ENCODE measurements at regions not wholly inside any gene's neighbourhood (a gene's known extent, or its start where the extent isn't known, plus 50 kb on each side); places are given as distances from the start of the nearest gene placed in this dataset.

DNA sequence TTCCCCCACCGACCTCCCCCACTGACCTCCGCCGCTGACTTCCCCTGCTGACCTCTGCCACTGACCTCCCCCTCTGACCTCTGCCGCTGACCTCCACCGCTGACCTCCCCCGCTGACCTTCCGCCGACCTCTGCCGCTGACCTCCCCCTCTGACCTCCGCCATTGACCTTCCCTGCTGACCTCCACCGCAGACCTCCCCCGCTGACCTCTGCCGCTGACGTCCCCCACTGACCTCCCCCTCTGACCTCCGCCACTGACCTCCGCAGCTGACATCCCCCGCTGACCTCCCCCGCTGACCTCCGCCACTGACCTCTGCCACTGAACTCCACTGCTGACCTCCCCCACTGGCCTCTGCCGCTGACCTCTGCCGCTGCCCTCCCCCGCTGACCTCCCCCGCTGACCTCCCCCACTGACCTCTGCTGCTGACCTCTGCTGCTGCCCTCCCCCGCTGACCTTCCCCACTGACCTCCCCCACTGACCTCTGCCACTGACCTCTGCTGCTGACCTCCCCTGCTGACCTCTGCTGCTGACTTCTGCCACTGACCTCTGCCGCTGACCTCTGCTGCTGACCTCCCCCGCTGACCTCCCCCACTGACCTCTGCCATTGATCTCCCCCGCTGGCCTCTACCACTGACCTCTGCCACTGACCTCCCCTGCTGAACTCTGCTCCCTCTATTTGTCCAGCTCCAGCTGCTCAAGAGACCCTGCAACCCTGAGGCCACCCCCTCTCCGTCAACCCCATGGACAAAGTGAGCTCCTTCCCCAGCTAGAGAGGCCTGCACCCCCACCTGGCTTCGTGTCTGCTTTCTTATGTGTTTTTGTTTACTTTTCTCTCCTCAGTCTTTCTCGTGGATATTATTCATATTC is 91.4 kb upstream of the AFDN start (continued):
- TF ChIP-seq ZNF253 (CRISPR knock-in tag; IDR thresholded peaks at IDR 0.05; ENCODE audit: borderline replicate concordance) = no peak
- TF ChIP-seq, protein P1, sequence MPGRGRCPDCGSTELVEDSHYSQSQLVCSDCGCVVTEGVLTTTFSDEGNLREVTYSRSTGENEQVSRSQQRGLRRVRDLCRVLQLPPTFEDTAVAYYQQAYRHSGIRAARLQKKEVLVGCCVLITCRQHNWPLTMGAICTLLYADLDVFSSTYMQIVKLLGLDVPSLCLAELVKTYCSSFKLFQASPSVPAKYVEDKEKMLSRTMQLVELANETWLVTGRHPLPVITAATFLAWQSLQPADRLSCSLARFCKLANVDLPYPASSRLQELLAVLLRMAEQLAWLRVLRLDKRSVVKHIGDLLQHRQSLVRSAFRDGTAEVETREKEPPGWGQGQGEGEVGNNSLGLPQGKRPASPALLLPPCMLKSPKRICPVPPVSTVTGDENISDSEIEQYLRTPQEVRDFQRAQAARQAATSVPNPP (CRISPR knock-in tag; IDR thresholded peaks at IDR 0.05) = no peak
- no peak for TF ChIP-seq ZC3H13 (CRISPR knock-in tag; IDR thresholded peaks at IDR 0.05)
- no peak for TF ChIP-seq ZNF354B (CRISPR knock-in tag; IDR thresholded peaks at IDR 0.05)
- TF ChIP-seq, protein P2, sequence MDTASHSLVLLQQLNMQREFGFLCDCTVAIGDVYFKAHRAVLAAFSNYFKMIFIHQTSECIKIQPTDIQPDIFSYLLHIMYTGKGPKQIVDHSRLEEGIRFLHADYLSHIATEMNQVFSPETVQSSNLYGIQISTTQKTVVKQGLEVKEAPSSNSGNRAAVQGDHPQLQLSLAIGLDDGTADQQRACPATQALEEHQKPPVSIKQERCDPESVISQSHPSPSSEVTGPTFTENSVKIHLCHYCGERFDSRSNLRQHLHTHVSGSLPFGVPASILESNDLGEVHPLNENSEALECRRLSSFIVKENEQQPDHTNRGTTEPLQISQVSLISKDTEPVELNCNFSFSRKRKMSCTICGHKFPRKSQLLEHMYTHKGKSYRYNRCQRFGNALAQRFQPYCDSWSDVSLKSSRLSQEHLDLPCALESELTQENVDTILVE (CRISPR knock-in tag; IDR thresholded peaks at IDR 0.05) = no peak
- TF ChIP-seq, protein P3, sequence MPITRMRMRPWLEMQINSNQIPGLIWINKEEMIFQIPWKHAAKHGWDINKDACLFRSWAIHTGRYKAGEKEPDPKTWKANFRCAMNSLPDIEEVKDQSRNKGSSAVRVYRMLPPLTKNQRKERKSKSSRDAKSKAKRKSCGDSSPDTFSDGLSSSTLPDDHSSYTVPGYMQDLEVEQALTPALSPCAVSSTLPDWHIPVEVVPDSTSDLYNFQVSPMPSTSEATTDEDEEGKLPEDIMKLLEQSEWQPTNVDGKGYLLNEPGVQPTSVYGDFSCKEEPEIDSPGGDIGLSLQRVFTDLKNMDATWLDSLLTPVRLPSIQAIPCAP (CRISPR knock-in tag; IDR thresholded peaks at IDR 0.05; ENCODE audit: low read depth) = no peak
- TF ChIP-seq, protein P4, sequence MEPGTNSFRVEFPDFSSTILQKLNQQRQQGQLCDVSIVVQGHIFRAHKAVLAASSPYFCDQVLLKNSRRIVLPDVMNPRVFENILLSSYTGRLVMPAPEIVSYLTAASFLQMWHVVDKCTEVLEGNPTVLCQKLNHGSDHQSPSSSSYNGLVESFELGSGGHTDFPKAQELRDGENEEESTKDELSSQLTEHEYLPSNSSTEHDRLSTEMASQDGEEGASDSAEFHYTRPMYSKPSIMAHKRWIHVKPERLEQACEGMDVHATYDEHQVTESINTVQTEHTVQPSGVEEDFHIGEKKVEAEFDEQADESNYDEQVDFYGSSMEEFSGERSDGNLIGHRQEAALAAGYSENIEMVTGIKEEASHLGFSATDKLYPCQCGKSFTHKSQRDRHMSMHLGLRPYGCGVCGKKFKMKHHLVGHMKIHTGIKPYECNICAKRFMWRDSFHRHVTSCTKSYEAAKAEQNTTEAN (CRISPR knock-in tag; conservative IDR thresholded peaks at IDR 0.05) = no peak
- TF ChIP-seq, protein P5, sequence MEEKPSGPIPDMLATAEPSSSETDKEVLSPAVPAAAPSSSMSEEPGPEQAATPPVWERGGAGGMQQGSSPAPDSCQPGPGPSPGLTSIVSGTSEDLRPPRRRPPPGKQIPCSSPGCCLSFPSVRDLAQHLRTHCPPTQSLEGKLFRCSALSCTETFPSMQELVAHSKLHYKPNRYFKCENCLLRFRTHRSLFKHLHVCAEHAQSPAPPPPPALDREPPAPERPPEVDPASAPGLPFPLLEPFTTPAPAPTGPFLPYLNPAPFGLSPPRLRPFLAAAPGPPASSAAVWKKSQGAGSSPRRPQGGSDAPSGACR (CRISPR knock-in tag; IDR thresholded peaks at IDR 0.05) = peak; percentile 93; the same call in 1 of the 2 replicates
- TF ChIP-seq, protein P6, sequence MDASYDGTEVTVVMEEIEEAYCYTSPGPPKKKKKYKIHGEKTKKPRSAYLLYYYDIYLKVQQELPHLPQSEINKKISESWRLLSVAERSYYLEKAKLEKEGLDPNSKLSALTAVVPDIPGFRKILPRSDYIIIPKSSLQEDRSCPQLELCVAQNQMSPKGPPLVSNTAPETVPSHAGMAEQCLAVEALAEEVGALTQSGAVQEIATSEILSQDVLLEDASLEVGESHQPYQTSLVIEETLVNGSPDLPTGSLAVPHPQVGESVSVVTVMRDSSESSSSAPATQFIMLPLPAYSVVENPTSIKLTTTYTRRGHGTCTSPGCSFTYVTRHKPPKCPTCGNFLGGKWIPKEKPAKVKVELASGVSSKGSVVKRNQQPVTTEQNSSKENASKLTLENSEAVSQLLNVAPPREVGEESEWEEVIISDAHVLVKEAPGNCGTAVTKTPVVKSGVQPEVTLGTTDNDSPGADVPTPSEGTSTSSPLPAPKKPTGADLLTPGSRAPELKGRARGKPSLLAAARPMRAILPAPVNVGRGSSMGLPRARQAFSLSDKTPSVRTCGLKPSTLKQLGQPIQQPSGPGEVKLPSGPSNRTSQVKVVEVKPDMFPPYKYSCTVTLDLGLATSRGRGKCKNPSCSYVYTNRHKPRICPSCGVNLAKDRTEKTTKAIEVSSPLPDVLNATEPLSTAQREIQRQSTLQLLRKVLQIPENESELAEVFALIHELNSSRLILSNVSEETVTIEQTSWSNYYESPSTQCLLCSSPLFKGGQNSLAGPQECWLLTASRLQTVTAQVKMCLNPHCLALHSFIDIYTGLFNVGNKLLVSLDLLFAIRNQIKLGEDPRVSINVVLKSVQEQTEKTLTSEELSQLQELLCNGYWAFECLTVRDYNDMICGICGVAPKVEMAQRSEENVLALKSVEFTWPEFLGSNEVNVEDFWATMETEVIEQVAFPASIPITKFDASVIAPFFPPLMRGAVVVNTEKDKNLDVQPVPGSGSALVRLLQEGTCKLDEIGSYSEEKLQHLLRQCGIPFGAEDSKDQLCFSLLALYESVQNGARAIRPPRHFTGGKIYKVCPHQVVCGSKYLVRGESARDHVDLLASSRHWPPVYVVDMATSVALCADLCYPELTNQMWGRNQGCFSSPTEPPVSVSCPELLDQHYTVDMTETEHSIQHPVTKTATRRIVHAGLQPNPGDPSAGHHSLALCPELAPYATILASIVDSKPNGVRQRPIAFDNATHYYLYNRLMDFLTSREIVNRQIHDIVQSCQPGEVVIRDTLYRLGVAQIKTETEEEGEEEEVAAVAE (CRISPR knock-in tag; IDR thresholded peaks at IDR 0.05; ENCODE audit: borderline replicate concordance) = no peak
- peak; percentile 99 for TF ChIP-seq ZNF746 (CRISPR knock-in tag; IDR thresholded peaks at IDR 0.05)
- TF ChIP-seq RAD51 (IDR thresholded peaks at IDR 0.05; ENCODE audit: borderline replicate concordance) = no peak
- TF ChIP-seq TEAD3 (CRISPR knock-in tag; optimal IDR thresholded peaks at IDR 0.05; ENCODE audit: borderline replicate concordance) = peak; percentile 51
- peak; percentile 47; the same call in 1 of the 2 replicates for TF ChIP-seq ZNF598 (CRISPR knock-in tag; IDR thresholded peaks at IDR 0.05; ENCODE audit: borderline replicate concordance)
- TF ChIP-seq, protein P7, sequence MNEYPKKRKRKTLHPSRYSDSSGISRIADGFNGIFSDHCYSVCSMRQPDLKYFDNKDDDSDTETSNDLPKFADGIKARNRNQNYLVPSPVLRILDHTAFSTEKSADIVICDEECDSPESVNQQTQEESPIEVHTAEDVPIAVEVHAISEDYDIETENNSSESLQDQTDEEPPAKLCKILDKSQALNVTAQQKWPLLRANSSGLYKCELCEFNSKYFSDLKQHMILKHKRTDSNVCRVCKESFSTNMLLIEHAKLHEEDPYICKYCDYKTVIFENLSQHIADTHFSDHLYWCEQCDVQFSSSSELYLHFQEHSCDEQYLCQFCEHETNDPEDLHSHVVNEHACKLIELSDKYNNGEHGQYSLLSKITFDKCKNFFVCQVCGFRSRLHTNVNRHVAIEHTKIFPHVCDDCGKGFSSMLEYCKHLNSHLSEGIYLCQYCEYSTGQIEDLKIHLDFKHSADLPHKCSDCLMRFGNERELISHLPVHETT (CRISPR knock-in tag; conservative IDR thresholded peaks at IDR 0.05) = no peak
- TF ChIP-seq ZNF879 (CRISPR knock-in tag; IDR thresholded peaks at IDR 0.05) = no peak
- TF ChIP-seq FIP1L1 (IDR thresholded peaks at IDR 0.05; ENCODE audit: borderline replicate concordance, insufficient read depth, low read depth, low read length) = no peak
- TF ChIP-seq STAT5B (CRISPR knock-in tag; IDR thresholded peaks at IDR 0.05) = no peak
- TF ChIP-seq RBAK (CRISPR knock-in tag; IDR thresholded peaks at IDR 0.05) = peak; percentile 22; the same call in 1 of the 2 replicates
